Upper lobe of left lung (tissue), 4 donors: ENCODE measurements at regions not wholly inside any gene's neighbourhood (a gene's known extent, or its start where the extent isn't known, plus 50 kb on each side); places are given as distances from the start of the nearest gene placed in this dataset.

ENCODE experiments used
- POLR2A ChIP-seq, 4 donors: fragments of 450-650 bp; IDR thresholded peaks; one replicate each; pipeline ENCODE4 v1.5.1; 2016 to 2017; ENCODE audit warnings: antibody characterized with exemption in 4 of 4, mild to moderate bottlenecking in 2 of 4
- POLR2AphosphoS5 ChIP-seq, 2 donors: sonication (generic); formaldehyde crosslinking; IDR thresholded peaks; one replicate each; pipeline ENCODE4 v1.5.1; 2017; ENCODE audit warnings: antibody characterized with exemption in 2 of 2

DNA sequence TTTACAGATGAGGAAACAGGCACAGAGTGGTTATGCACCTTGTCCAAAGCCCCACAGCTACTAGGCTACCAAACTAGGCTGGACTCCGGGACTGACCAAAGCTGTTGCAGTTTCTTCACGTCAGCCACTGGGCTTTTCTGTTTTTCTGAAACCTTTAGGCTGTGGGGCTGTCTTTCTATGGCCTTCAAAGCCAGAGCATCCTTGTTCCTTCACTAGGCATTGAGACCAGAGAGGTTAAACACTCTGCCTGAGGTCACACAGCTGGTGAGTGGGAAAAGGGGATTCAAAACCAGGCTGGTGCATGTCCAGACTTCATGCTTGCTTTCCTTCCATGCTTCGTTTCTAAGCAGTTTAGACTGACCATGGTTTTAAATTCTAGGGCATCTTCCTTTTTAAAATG lies 97.5 kb upstream of the KCNG1 start:
- TF ChIP-seq POLR2AphosphoS5 (IDR thresholded peaks at IDR 0.05), result no peak
- TF ChIP-seq POLR2A (IDR thresholded peaks at IDR 0.05), result no peak
